Iris pigment epithelial cell (primary cell): ENCODE measurements at regions not wholly inside any gene's neighbourhood (a gene's known extent, or its start where the extent isn't known, plus 50 kb on each side); places are given as distances from the start of the nearest gene placed in this dataset.
"Not testable (repeated sequence)": the region's sequence is repeated elsewhere in the genome, so short reads cannot be mapped to it uniquely, and the experiment has no call there.

Experiments
- DNase-seq: peaks from one replicate; pipeline ENCODE4 v3.0.0-alpha.2; 2011; ENCODE audit warnings: low read depth

- no peak for DNase-seq
Observed at GRCh38 chr1:182331387-182331786, 60.2 kb downstream of the GLUL start.

GRCh38 chr1:182330303-182330702 is 61.3 kb downstream of the GLUL start:
- DNase-seq = peak; percentile 15

GRCh38 chr1:182329471-182329870 is 62.1 kb downstream of the GLUL start:
- DNase-seq = no peak

GRCh38 chr1:182328591-182328990 is 63.0 kb downstream of the GLUL start:
- DNase-seq = no peak

GRCh38 chr1:182325339-182325738 is 66.3 kb downstream of the GLUL start:
- no peak for DNase-seq

- not testable (repeated sequence) for DNase-seq
Observed at GRCh38 chr1:182321532-182321931, 70.1 kb downstream of the GLUL start.

GRCh38 chr1:182317611-182318161 is 73.9 kb downstream of the GLUL start:
- DNase-seq = no peak

GRCh38 chr1:182316454-182316853 is 75.1 kb downstream of the GLUL start:
- DNase-seq = not testable (repeated sequence)

GRCh38 chr1:182315167-182315556 is 76.4 kb downstream of the GLUL start:
- DNase-seq = no peak

- DNase-seq = no peak
Observed at GRCh38 chr1:182309631-182310351, 81.8 kb downstream of the GLUL start.

- DNase-seq = no peak
Observed at GRCh38 chr1:182308826-182309225, 82.8 kb downstream of the GLUL start.

- DNase-seq = not testable (repeated sequence)
Observed at GRCh38 chr1:182307486-182307885, 84.1 kb downstream of the GLUL start.

GRCh38 chr1:182305861-182306260 is 85.7 kb downstream of the GLUL start:
- no peak for DNase-seq

GRCh38 chr1:182304627-182305026 is 87.0 kb downstream of the GLUL start:
- DNase-seq = no peak

- no peak for DNase-seq
Observed at GRCh38 chr1:182304218-182304617, 87.4 kb downstream of the GLUL start.

- DNase-seq = no peak
Observed at GRCh38 chr1:182303778-182304177, 87.8 kb downstream of the GLUL start.

- peak; percentile 28 for DNase-seq
Observed at GRCh38 chr1:182301467-182302198, 90.0 kb downstream of the GLUL start.

GRCh38 chr1:182301026-182301436 is 90.6 kb downstream of the GLUL start:
- DNase-seq = no peak

- DNase-seq = peak; percentile 10
Observed at GRCh38 chr1:182299728-182300616, 91.6 kb downstream of the GLUL start.

- DNase-seq = not testable (repeated sequence)
Observed at GRCh38 chr1:182299054-182299727, 92.4 kb downstream of the GLUL start.

GRCh38 chr1:182297335-182297734 is 94.3 kb downstream of the GLUL start:
- no peak for DNase-seq

- no peak for DNase-seq
Observed at GRCh38 chr1:182295697-182296096, 95.9 kb downstream of the GLUL start.
